Prostate gland (tissue), 2 donors: ENCODE measurements at regions not wholly inside any gene's neighbourhood (a gene's known extent, or its start where the extent isn't known, plus 50 kb on each side); places are given as distances from the start of the nearest gene placed in this dataset.
"Not testable (repeated sequence)": the region's sequence is repeated elsewhere in the genome, so short reads cannot be mapped to it uniquely, and the experiment has no call there.

Source experiments
- DNase-seq: peaks from one replicate; pipeline ENCODE4 v3.0.0-alpha.2; 2019; ENCODE audit warnings: low spot score
- H3K27ac ChIP-seq, 2 donors: fragments of 200-600 bp; sonication (generic); 2 replicates each; pipeline ENCODE4 v1.5.1; 2017 to 2019
- H3K27me3 ChIP-seq: fragments of 200-600 bp; sonication (generic); replicated peaks from 2 replicates; pipeline ENCODE4 v1.5.1; 2019; ENCODE audit not compliant: insufficient read depth
- H3K36me3 ChIP-seq, 2 donors: fragments of 200-600 bp; sonication (generic); 1 replicate in 1 of 2; 2 replicates in 1 of 2; pipeline versions ENCODE4 v1.5.1 to v1.8.1; 2017 to 2019
- H3K4me1 ChIP-seq: fragments of 200-600 bp; sonication (generic); replicated peaks from 2 replicates; pipeline ENCODE4 v1.5.1; 2019
- H3K4me3 ChIP-seq, 2 donors: fragments of 200-600 bp; sonication (generic); 2 replicates each; pipeline ENCODE4 v1.5.1; 2017 to 2019
- H3K9me3 ChIP-seq: fragments of 200-600 bp; sonication (generic); 2 replicates; pipeline ENCODE4 v1.5.1; 2017
- CTCF ChIP-seq, 4 experiments: fragments of 200-600 bp in 2 of 4; fragments of 450-650 bp in 2 of 4; sonication (generic) in 2 of 4; IDR thresholded peaks; 1 replicate in 3 of 4; 2 replicates in 1 of 4; pipeline ENCODE4 v1.5.1; 2016 to 2019; ENCODE audit warnings: antibody characterized with exemption in 4 of 4, mild to moderate bottlenecking in 2 of 4, moderate library complexity in 2 of 4
- POLR2A ChIP-seq: fragments of 450-650 bp; IDR thresholded peaks from one replicate; pipeline ENCODE4 v1.6.1; 2016; ENCODE audit warnings: antibody characterized with exemption, mild to moderate bottlenecking
- POLR2AphosphoS5 ChIP-seq: sonication (generic); formaldehyde crosslinking; IDR thresholded peaks from one replicate; pipeline ENCODE4 v1.6.1; 2017; ENCODE audit warnings: antibody characterized with exemption
- WGBS: methylation state at CpG from one replicate; pipeline ENCODE4 v1.1.5; 2018; 5-methylcytosine and 5-hydroxymethylcytosine counted together
- intact Hi-C: fragments of 100-400 bp; cut with DNase I; formaldehyde crosslinking; loops from one replicate; pipeline ENCODE4 v1.14.2; 2022

GRCh38 chr4:28109801-28110200 lies 1249.2 kb downstream of the STIM2 start:
- Histone ChIP-seq H3K36me3 (no peaks in the 10 kb centered on the region), H3K27me3 (no peaks in the 10 kb centered on the region), H3K27ac (no peak overlapping the region), H3K9me3 (no peaks in the 10 kb centered on the region), H3K4me1 (no peaks in the 10 kb centered on the region), H3K4me3 (no peak overlapping the region)
- intact Hi-C loops: no loop called here
- no peak for DNase-seq
- no peak for TF ChIP-seq POLR2A

- H3K4me3 ChIP-seq, intact Hi-C loops, H3K36me3 ChIP-seq, H3K4me1 ChIP-seq, H3K27ac ChIP-seq, H3K9me3 ChIP-seq, H3K27me3 ChIP-seq, DNase-seq: not testable (repeated sequence)
- WGBS: 97% methylated on average over 28 of the region's 29 CpGs
Observed at GRCh38 chr4:28112691-28113335, 1252.2 kb downstream of the STIM2 start.

- H3K27me3 ChIP-seq, H3K4me1 ChIP-seq, H3K36me3 ChIP-seq, intact Hi-C loops, H3K27ac ChIP-seq, H3K9me3 ChIP-seq, H3K4me3 ChIP-seq, DNase-seq: not testable (repeated sequence)
- 89% methylated on average over 16 of the region's 16 CpGs for WGBS
Observed at GRCh38 chr4:28113586-28113985, 1252.9 kb downstream of the STIM2 start.

- H3K27me3 ChIP-seq, H3K27ac ChIP-seq, H3K4me1 ChIP-seq, H3K4me3 ChIP-seq, H3K9me3 ChIP-seq, intact Hi-C loops, H3K36me3 ChIP-seq: not testable (repeated sequence)
- 69% methylated on average over 12 of the region's 12 CpGs for WGBS
- peak; percentile 11 for DNase-seq
Observed at GRCh38 chr4:28116526-28117083, 1256.0 kb downstream of the STIM2 start.

- no peaks in the 10 kb centered on the region for H3K9me3 ChIP-seq
- H3K36me3 ChIP-seq: no peaks in the 10 kb centered on the region
- H3K27me3 ChIP-seq: no peaks in the 10 kb centered on the region
- H3K27ac ChIP-seq: no peak overlapping the region
- intact Hi-C loops: no loop called here
- H3K4me1 ChIP-seq: no peaks in the 10 kb centered on the region
- 90% methylated on average over 61 of the region's 61 CpGs for WGBS
- DNase-seq: no peak
- TF ChIP-seq CTCF (IDR thresholded peaks at IDR 0.05) (no peak), POLR2AphosphoS5 (no peak), POLR2A (no peak)
- H3K4me3 ChIP-seq: peak overlapping the region in 1 of 2 donors; percentile 7
Observed at GRCh38 chr4:28117084-28117682, 1256.5 kb downstream of the STIM2 start.

- Histone ChIP-seq H3K36me3 (no peaks in the 10 kb centered on the region), H3K4me3 (no peak overlapping the region), H3K27ac (no peak overlapping the region), H3K9me3 (no peaks in the 10 kb centered on the region), H3K4me1 (no peaks in the 10 kb centered on the region), H3K27me3 (no peaks in the 10 kb centered on the region)
- DNase-seq: no peak
- 47% methylated on average over 3 of the region's 3 CpGs for WGBS
- TF ChIP-seq POLR2AphosphoS5 (no peak), POLR2A (no peak), CTCF (IDR thresholded peaks at IDR 0.05) (no peak)
- intact Hi-C loops: no loop called here
Observed at GRCh38 chr4:28146191-28146590, 1285.5 kb downstream of the STIM2 start.

- no peaks in the 10 kb centered on the region for H3K27me3 ChIP-seq
- DNase-seq: no peak
- TF ChIP-seq CTCF (IDR thresholded peaks at IDR 0.05) (no peak), POLR2AphosphoS5 (no peak), POLR2A (no peak)
- intact Hi-C loops: no loop called here
- H3K4me3 ChIP-seq: no peak overlapping the region
- H3K9me3 ChIP-seq: no peaks in the 10 kb centered on the region
- 92% methylated on average over 1 of the region's 1 CpG for WGBS
- no peaks in the 10 kb centered on the region for H3K4me1 ChIP-seq
- no peaks in the 10 kb centered on the region for H3K36me3 ChIP-seq
- H3K27ac ChIP-seq: no peak overlapping the region
Observed at GRCh38 chr4:28148221-28148620, 1287.6 kb downstream of the STIM2 start.
